Putamen (tissue), 1 donor: ENCODE measurements at regions not wholly inside any gene's neighbourhood (a gene's known extent, or its start where the extent isn't known, plus 50 kb on each side); places are given as distances from the start of the nearest gene placed in this dataset.

Experiments used
- DNase-seq: peaks from one replicate; pipeline ENCODE4 v3.0.0-alpha.2; 2016; ENCODE audit warnings: low spot score

- DNase-seq: no peak
Measured at GRCh38 chr11:97143463-97143862, 753.6 kb downstream of the JRKL start.

- no peak for DNase-seq
Measured at GRCh38 chr11:97149741-97150140, 759.9 kb downstream of the JRKL start.

GRCh38 chr11:97157221-97157740 lies 767.5 kb downstream of the JRKL start:
- DNase-seq: no peak

GRCh38 chr11:97158243-97158642 lies 768.4 kb downstream of the JRKL start:
- DNase-seq: no peak

GRCh38 chr11:97163631-97164191 lies 773.9 kb downstream of the JRKL start:
- no peak for DNase-seq

GRCh38 chr11:97201743-97202612 lies 812.2 kb downstream of the JRKL start:
- no peak for DNase-seq

- no peak for DNase-seq
Measured at GRCh38 chr11:97202613-97203292, 812.9 kb downstream of the JRKL start.

GRCh38 chr11:97218011-97218410 lies 828.2 kb downstream of the JRKL start:
- DNase-seq: no peak

GRCh38 chr11:97223647-97224046 lies 833.8 kb downstream of the JRKL start:
- no peak for DNase-seq

GRCh38 chr11:97224396-97224795 lies 834.6 kb downstream of the JRKL start:
- DNase-seq: no peak

GRCh38 chr11:97225794-97226193 lies 836.0 kb downstream of the JRKL start:
- DNase-seq: no peak

- no peak for DNase-seq
Measured at GRCh38 chr11:97229936-97230335, 840.1 kb downstream of the JRKL start.

- no peak for DNase-seq
Measured at GRCh38 chr11:97231231-97231630, 841.4 kb downstream of the JRKL start.

- no peak for DNase-seq
Measured at GRCh38 chr11:97234016-97234415, 844.2 kb downstream of the JRKL start.

- no peak for DNase-seq
Measured at GRCh38 chr11:97237151-97237550, 847.3 kb downstream of the JRKL start.

- no peak for DNase-seq
Measured at GRCh38 chr11:97247601-97248000, 857.8 kb downstream of the JRKL start.

GRCh38 chr11:97254790-97255189 lies 865.0 kb downstream of the JRKL start:
- DNase-seq: no peak

- no peak for DNase-seq
Measured at GRCh38 chr11:97259434-97259833, 869.6 kb downstream of the JRKL start.

GRCh38 chr11:97259884-97260283 lies 870.1 kb downstream of the JRKL start:
- no peak for DNase-seq

- no peak for DNase-seq
Measured at GRCh38 chr11:97263183-97263858, 873.5 kb downstream of the JRKL start.

- no peak for DNase-seq
Measured at GRCh38 chr11:97269527-97269926, 879.7 kb downstream of the JRKL start.

GRCh38 chr11:97279341-97279740 lies 889.5 kb downstream of the JRKL start:
- DNase-seq: no peak
